Kidney (tissue), 13 donors: ENCODE measurements at regions not wholly inside any gene's neighbourhood (a gene's known extent, or its start where the extent isn't known, plus 50 kb on each side); places are given as distances from the start of the nearest gene placed in this dataset.

Experiments used
- DNase-seq, 5 donors: peaks; one replicate each; pipeline ENCODE4 v3.0.0-alpha.2; 2013 to 2020
- FAIRE-seq: peaks from 2 replicates; lab custom pipeline; 2012; peaks lifted over from hg19 to GRCh38; lab: Jason Lieb, UNC
- H3K27ac ChIP-seq, 2 donors: one replicate each; pipeline ENCODE4 v1.7.0; 2013; ENCODE audit warnings: low read depth in 2 of 2, low read length in 2 of 2, inconsistent platforms in 1 of 2
- H3K27me3 ChIP-seq: one replicate; pipeline ENCODE4 v1.7.1; 2013; ENCODE audit warnings: low read length, inconsistent platforms; ENCODE audit not compliant: control insufficient read depth, insufficient read depth
- H3K36me3 ChIP-seq, 3 donors: one replicate each; pipeline versions ENCODE4 v1.7.0 to v1.7.1; 2013; ENCODE audit warnings: low read length in 3 of 3, control low read depth in 1 of 3, inconsistent platforms in 1 of 3; ENCODE audit not compliant: insufficient read depth in 3 of 3, control insufficient read depth in 2 of 3
- H3K4me1 ChIP-seq, 3 donors: one replicate each; pipeline versions ENCODE4 v1.7.0 to v1.7.1; 2013; ENCODE audit warnings: low read length in 3 of 3, inconsistent platforms in 1 of 3, low read depth in 1 of 3; ENCODE audit not compliant: control insufficient read depth in 2 of 3, insufficient read depth in 2 of 3
- H3K4me3 ChIP-seq, 3 donors: one replicate each; pipeline versions ENCODE4 v1.7.0 to v1.8.1; 2013; ENCODE audit warnings: low read length in 3 of 3, control low read depth in 1 of 3, inconsistent platforms in 1 of 3
- H3K9ac ChIP-seq, 3 donors: one replicate each; pipeline versions ENCODE4 v1.7.0 to v1.7.1; 2013; ENCODE audit warnings: low read length in 3 of 3, control low read depth in 1 of 3, inconsistent platforms in 1 of 3
- H3K9me3 ChIP-seq, 3 donors: one replicate each; pipeline versions ENCODE4 v1.7.0 to v1.7.1; 2013; ENCODE audit warnings: low read length in 3 of 3, control low read depth in 1 of 3, inconsistent platforms in 1 of 3; ENCODE audit not compliant: control insufficient read depth in 2 of 3, insufficient read depth in 1 of 3
- intact Hi-C: fragments of 100-400 bp; cut with DNase I; formaldehyde crosslinking; loops from one replicate; pipeline ENCODE4 v1.11.1; 2022
- TF ChIP-seq, protein P1 (sequence below): IDR thresholded peaks from 3 replicates; pipeline ENCODE4 v1.5.1; 2012; ENCODE audit warnings: mild to moderate bottlenecking, moderate library complexity, borderline replicate concordance; ENCODE audit not compliant: insufficient read depth; ENCODE audit errors: extremely low read depth
- donor health status: control.
- donor health status: control.
- donor health status: control.
- donor health status: control.
- donor health status: control.
- donor health status: DM: yes; HTN: yes; CAD: no.
- donor health status: Normal renal cell carcinoma (clear cell type).

DNA sequence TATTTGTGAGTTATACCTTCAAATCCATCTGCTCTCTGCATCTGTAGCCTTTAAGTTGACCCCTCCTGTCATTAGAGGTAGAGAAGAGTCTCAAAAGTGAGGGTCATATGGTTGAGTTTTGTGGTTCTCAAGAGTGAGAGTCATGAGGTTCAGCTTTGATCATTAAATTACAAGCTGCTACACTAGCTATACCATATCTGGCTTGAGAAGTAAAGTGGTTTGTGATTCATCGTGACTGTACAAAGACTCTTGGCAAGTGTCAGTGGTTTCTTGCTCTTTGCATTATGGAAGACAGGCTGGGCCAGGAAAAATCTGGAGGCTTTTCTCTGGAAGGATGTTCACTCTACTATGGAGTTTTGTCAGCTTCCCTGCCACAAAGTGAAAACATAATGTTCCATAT is 170.6 kb downstream of the ZC4H2 start:
- Histone ChIP-seq H3K27ac (no peak overlapping the region), H3K9ac (no peak overlapping the region), H3K4me1 (no peaks in the 10 kb centered on the region), H3K27me3 (no peaks in the 10 kb centered on the region), H3K36me3 (no peaks in the 10 kb centered on the region), H3K4me3 (no peak overlapping the region), H3K9me3 (no peaks in the 10 kb centered on the region)
- DNase-seq, result no peak
- no peak for FAIRE-seq
- intact Hi-C loops, result no loop called here
- TF ChIP-seq, protein P1, sequence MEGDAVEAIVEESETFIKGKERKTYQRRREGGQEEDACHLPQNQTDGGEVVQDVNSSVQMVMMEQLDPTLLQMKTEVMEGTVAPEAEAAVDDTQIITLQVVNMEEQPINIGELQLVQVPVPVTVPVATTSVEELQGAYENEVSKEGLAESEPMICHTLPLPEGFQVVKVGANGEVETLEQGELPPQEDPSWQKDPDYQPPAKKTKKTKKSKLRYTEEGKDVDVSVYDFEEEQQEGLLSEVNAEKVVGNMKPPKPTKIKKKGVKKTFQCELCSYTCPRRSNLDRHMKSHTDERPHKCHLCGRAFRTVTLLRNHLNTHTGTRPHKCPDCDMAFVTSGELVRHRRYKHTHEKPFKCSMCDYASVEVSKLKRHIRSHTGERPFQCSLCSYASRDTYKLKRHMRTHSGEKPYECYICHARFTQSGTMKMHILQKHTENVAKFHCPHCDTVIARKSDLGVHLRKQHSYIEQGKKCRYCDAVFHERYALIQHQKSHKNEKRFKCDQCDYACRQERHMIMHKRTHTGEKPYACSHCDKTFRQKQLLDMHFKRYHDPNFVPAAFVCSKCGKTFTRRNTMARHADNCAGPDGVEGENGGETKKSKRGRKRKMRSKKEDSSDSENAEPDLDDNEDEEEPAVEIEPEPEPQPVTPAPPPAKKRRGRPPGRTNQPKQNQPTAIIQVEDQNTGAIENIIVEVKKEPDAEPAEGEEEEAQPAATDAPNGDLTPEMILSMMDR, result no peak

DNA sequence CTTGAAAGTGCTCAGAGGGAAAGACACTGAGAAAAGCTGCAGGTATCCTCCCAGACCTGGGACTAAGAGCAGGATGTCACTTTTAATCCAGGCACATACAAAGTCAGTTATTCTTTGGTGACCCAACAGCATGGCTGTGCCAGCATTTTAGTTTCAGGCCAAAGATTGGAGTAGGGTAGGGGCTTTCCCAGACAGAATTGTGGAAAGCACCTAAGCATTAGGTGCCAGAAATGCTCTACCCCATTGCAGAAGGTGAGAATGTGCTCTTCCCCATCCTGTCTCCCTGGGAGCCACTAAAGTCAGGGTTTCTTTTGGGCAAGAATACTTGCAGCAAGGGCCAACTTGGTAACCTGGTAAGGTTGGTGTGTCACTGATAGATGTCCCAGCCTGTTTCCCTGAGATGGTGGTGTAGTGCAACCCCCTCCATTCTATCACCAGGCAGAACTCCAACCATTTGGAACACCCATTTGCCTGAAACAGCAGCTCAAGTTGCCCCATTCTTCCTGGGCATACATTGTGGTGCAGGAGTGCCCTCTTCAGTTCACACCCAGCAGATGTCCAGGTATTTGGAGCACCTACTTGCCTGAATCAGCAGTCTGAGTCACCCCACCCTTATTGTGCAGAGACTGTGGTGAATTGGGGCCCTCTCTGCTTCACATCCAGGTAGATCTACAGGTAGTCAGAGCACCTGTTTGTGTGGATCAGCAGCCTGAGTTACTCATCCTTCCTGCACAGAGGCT is 183.5 kb downstream of the ZC4H2 start:
- H3K4me3 ChIP-seq, result no peak overlapping the region

DNA sequence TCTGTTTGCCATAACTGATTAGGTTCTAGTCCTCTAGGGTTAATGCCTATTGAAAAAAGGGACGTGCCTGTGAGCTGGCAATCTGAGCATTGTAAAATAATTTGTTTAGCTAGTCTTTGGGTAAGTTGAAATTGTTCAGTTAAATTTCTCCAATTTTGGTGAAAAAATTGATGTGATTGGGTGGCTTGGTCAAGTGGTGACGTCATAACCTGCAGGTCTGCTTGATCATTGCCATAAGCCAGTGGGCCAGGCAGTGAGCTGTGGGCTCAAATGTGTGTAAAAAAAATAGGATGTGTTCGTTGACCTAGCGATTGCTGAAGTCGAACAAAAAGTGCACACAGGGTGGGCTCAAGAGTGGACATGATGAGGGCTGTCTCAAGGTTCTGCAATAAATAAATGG is 193.3 kb downstream of the ZC4H2 start:
- Histone ChIP-seq H3K27ac (no peak overlapping the region), H3K27me3 (no peaks in the 10 kb centered on the region), H3K4me1 (no peaks in the 10 kb centered on the region), H3K4me3 (no peak overlapping the region), H3K9ac (no peak overlapping the region), H3K9me3 (peaks cover 0 to 6% (median 0%) of the 10 kb centered on the region in 3 donors), H3K36me3 (no peaks in the 10 kb centered on the region)
- no peak for FAIRE-seq
- TF ChIP-seq, protein P1, result no peak
- no peak for DNase-seq
- intact Hi-C loops, result no loop called here

More for the DNA sequence above, 183.5 kb downstream of the ZC4H2 start:
- FAIRE-seq, result no peak
- Histone ChIP-seq H3K36me3 (no peaks in the 10 kb centered on the region), H3K27ac (no peak overlapping the region), H3K9me3 (no peaks in the 10 kb centered on the region), H3K27me3 (no peaks in the 10 kb centered on the region), H3K4me1 (no peaks in the 10 kb centered on the region), H3K9ac (no peak overlapping the region)
- TF ChIP-seq, protein P1, result no peak
- intact Hi-C loops, result no loop called here
- no peak for DNase-seq
